HG03378 (cell line): ENCODE measurements at regions not wholly inside any gene's neighbourhood (a gene's known extent, or its start where the extent isn't known, plus 50 kb on each side); places are given as distances from the start of the nearest gene placed in this dataset.
A peak's percentile ranks its signal among the peaks of the same experiment; 100 is the strongest.

Source experiments
- ATAC-seq: cut with Tn5 transposase; IDR thresholded peaks from one replicate; pipeline ENCODE4 v1.9.1; 2021; ENCODE audit warnings: mild to moderate bottlenecking, moderate library complexity; ENCODE audit not compliant: unreplicated experiment

GRCh38 chrX:10021461-10022272 lies 54.5 kb downstream of the CLDN34 start:
- no peak for ATAC-seq

- ATAC-seq = no peak
Measured at GRCh38 chrX:10022273-10022541, 55.0 kb downstream of the CLDN34 start.

- no peak for ATAC-seq
Measured at GRCh38 chrX:10022580-10023245, 55.6 kb downstream of the CLDN34 start.

GRCh38 chrX:10023821-10024220 lies 56.7 kb downstream of the CLDN34 start:
- no peak for ATAC-seq

GRCh38 chrX:10025742-10026493 lies 58.8 kb downstream of the CLDN34 start:
- ATAC-seq = no peak

- ATAC-seq = peak; percentile 56
Measured at GRCh38 chrX:10028283-10029104, 61.3 kb downstream of the CLDN34 start.

- ATAC-seq = no peak
Measured at GRCh38 chrX:10030570-10030969, 63.4 kb downstream of the CLDN34 start.

GRCh38 chrX:10031746-10032145 lies 64.6 kb downstream of the CLDN34 start:
- ATAC-seq = no peak

- ATAC-seq = no peak
Measured at GRCh38 chrX:10032147-10032546, 65.0 kb downstream of the CLDN34 start.

- ATAC-seq = no peak
Measured at GRCh38 chrX:10033375-10034007, 66.3 kb downstream of the CLDN34 start.

- ATAC-seq = no peak
Measured at GRCh38 chrX:10034740-10035260, 67.6 kb downstream of the CLDN34 start.

- no peak for ATAC-seq
Measured at GRCh38 chrX:10038585-10038984, 71.4 kb downstream of the CLDN34 start.

- ATAC-seq = no peak
Measured at GRCh38 chrX:10039821-10040793, 72.9 kb downstream of the CLDN34 start.

- no peak for ATAC-seq
Measured at GRCh38 chrX:10040961-10041360, 73.8 kb downstream of the CLDN34 start.

GRCh38 chrX:10041383-10041782 lies 74.2 kb downstream of the CLDN34 start:
- no peak for ATAC-seq

- no peak for ATAC-seq
Measured at GRCh38 chrX:10042055-10042454, 74.9 kb downstream of the CLDN34 start.

GRCh38 chrX:10043386-10043785 lies 76.2 kb downstream of the CLDN34 start:
- no peak for ATAC-seq

GRCh38 chrX:10044021-10044420 lies 76.9 kb downstream of the CLDN34 start:
- ATAC-seq = no peak

- ATAC-seq = no peak
Measured at GRCh38 chrX:10045327-10046000, 78.3 kb downstream of the CLDN34 start.
